Ascending aorta (tissue), 2 donors: ENCODE measurements at regions not wholly inside any gene's neighbourhood (a gene's known extent, or its start where the extent isn't known, plus 50 kb on each side); places are given as distances from the start of the nearest gene placed in this dataset.

ENCODE experiments used
- DNase-seq, 2 donors: peaks; one replicate each; pipeline ENCODE4 v3.0.0-alpha.2; 2019; ENCODE audit warnings: low spot score in 2 of 2
- H3K27ac ChIP-seq, 2 donors: fragments of 200-600 bp; sonication (generic); one replicate each; pipeline ENCODE4 v1.5.1; 2016 to 2017; ENCODE audit warnings: mild to moderate bottlenecking in 1 of 2
- H3K27me3 ChIP-seq: fragments of 200-600 bp; sonication (generic); one replicate; pipeline ENCODE4 v1.5.1; 2017
- H3K36me3 ChIP-seq, 2 donors: fragments of 200-600 bp; sonication (generic); one replicate each; pipeline ENCODE4 v1.5.1; 2016
- H3K4me1 ChIP-seq, 2 donors: fragments of 200-600 bp; sonication (generic); one replicate each; pipeline ENCODE4 v1.5.1; 2016 to 2017; ENCODE audit warnings: mild to moderate bottlenecking in 1 of 2
- H3K4me3 ChIP-seq, 2 donors: fragments of 200-600 bp; sonication (generic); one replicate each; pipeline ENCODE4 v1.5.1; 2016 to 2017; ENCODE audit warnings: mild to moderate bottlenecking in 1 of 2
- H3K9me3 ChIP-seq, 2 donors: fragments of 200-600 bp; sonication (generic); one replicate each; pipeline ENCODE4 v1.5.1; 2016
- intact Hi-C: fragments of 100-400 bp; cut with DNase I; formaldehyde crosslinking; loops from one replicate; pipeline ENCODE4 v1.15.1; 2023
- TF ChIP-seq, protein P1 (sequence below), 3 experiments: fragments of 200-600 bp in 2 of 3; fragments of 450-650 bp in 1 of 3; sonication (generic) in 2 of 3; IDR thresholded peaks; one replicate each; pipeline ENCODE4 v1.5.1; 2016 to 2019; ENCODE audit warnings: antibody characterized with exemption in 3 of 3, mild to moderate bottlenecking in 1 of 3, moderate library complexity in 1 of 3

DNA sequence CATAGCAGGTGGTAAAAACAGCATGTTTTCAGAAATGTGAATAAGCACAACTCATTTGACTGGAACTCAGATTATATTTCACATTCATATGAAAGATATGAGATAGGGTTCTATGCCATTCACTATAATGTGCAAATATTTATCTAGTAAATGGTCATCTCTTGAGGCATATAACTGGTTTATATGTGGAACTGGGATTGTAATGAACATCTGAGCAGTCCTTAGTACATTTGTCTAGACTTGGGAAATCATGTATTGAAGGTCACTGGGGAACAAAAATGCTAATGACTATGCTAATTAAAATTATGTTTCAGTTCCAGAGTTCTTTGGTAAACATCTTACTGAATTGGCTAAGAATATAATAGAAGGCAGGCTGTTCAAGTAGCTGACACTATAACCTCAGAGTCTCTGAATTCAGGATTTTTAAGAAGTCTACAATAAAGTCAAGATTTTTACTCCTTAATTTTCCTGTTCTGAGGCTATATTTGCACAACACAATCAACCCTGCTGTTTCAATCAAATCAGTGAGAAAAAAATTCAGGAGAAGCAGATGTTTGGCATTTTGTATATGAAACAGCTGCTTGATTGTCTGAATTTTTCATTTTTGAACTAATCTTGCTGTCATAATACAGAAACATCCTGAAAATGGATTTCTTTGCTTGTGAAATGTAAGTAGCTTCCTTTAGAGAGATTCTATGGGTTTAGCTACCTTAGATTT, 244.8 kb upstream of the RGS18 start:
- H3K9me3 ChIP-seq, result no peaks in the 10 kb centered on the region
- intact Hi-C loops, result no loop called here
- no peaks in the 10 kb centered on the region for H3K27me3 ChIP-seq
- TF ChIP-seq, protein P1, sequence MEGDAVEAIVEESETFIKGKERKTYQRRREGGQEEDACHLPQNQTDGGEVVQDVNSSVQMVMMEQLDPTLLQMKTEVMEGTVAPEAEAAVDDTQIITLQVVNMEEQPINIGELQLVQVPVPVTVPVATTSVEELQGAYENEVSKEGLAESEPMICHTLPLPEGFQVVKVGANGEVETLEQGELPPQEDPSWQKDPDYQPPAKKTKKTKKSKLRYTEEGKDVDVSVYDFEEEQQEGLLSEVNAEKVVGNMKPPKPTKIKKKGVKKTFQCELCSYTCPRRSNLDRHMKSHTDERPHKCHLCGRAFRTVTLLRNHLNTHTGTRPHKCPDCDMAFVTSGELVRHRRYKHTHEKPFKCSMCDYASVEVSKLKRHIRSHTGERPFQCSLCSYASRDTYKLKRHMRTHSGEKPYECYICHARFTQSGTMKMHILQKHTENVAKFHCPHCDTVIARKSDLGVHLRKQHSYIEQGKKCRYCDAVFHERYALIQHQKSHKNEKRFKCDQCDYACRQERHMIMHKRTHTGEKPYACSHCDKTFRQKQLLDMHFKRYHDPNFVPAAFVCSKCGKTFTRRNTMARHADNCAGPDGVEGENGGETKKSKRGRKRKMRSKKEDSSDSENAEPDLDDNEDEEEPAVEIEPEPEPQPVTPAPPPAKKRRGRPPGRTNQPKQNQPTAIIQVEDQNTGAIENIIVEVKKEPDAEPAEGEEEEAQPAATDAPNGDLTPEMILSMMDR (IDR thresholded peaks at IDR 0.05), result no peak
- DNase-seq, result no peak
- no peaks in the 10 kb centered on the region for H3K4me1 ChIP-seq
- H3K36me3 ChIP-seq, result no peaks in the 10 kb centered on the region
- H3K27ac ChIP-seq, result no peak overlapping the region
- H3K4me3 ChIP-seq, result no peak overlapping the region

DNA sequence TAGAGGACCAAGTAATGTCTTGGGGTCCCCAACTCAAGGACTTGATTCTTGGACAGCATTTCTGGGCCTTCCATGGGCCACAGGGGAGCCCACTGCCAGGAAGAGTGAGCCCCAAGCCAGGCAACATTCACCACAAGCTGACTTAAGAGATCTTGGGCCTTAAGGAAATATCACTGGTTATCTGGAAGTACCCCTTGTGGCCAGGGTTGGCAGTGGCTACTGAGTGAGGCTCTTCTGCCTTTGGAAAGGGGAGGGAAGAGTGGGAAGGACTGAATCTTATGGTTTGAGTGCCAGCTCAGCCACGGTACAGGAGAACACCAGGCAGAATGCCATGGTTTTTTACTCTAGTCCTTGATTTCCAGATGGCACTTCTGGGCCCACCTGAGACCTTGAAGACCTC, 228.9 kb upstream of the RGS18 start:
- no peaks in the 10 kb centered on the region for H3K4me1 ChIP-seq
- no peaks in the 10 kb centered on the region for H3K36me3 ChIP-seq
- no peaks in the 10 kb centered on the region for H3K27me3 ChIP-seq
- intact Hi-C loops, result no loop called here
- no peak overlapping the region for H3K27ac ChIP-seq
- no peak overlapping the region for H3K4me3 ChIP-seq
- no peak for DNase-seq
- no peaks in the 10 kb centered on the region for H3K9me3 ChIP-seq
- TF ChIP-seq, protein P1 (IDR thresholded peaks at IDR 0.05), result no peak

DNA sequence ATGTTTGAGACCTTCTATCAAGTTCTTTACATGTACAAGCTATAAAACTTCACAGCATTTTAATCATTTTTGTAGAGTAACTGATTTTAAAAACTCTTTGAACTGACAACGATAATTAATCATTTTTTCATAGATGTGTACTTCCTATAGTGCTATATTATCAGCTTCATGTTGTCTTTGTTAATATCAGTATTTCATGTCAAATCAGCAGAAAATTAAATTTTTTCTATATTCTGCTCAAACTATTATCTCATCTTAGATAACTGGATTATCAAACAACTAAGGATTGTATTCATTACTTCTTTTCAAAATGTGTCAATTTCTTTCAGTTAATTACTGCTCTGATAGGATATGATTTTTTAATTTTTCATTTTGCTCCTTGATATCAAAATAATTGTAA, 214.6 kb upstream of the RGS18 start:
- intact Hi-C loops, result no loop called here
- Histone ChIP-seq H3K36me3 (no peaks in the 10 kb centered on the region), H3K4me1 (no peaks in the 10 kb centered on the region), H3K27me3 (no peaks in the 10 kb centered on the region), H3K9me3 (no peaks in the 10 kb centered on the region), H3K4me3 (no peak overlapping the region), H3K27ac (no peak overlapping the region)
- DNase-seq, result no peak
- TF ChIP-seq, protein P1 (IDR thresholded peaks at IDR 0.05), result no peak

DNA sequence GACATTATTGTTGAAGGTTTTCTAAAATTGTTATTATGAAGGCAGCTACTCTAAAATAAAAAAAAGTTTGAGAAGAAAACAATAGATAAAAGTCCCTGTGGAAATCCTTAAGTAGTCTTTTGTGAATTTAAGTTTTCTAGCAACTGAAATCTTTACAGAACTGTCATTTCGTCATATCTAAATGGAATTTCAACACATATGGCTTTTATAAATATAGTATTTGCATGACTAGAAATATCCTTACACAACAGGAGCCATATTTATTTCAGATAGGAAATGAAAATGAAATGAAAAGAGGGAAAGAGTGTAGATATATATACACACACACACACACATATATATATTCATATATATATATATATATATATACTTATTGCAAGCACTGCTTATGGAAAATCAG, 204.7 kb upstream of the RGS18 start:
- Histone ChIP-seq H3K27me3 (no peaks in the 10 kb centered on the region), H3K27ac (no peak overlapping the region), H3K9me3 (no peaks in the 10 kb centered on the region), H3K4me1 (no peaks in the 10 kb centered on the region), H3K4me3 (no peak overlapping the region), H3K36me3 (no peaks in the 10 kb centered on the region)
- DNase-seq, result no peak
- TF ChIP-seq, protein P1 (IDR thresholded peaks at IDR 0.05), result no peak
- intact Hi-C loops, result no loop called here

DNA sequence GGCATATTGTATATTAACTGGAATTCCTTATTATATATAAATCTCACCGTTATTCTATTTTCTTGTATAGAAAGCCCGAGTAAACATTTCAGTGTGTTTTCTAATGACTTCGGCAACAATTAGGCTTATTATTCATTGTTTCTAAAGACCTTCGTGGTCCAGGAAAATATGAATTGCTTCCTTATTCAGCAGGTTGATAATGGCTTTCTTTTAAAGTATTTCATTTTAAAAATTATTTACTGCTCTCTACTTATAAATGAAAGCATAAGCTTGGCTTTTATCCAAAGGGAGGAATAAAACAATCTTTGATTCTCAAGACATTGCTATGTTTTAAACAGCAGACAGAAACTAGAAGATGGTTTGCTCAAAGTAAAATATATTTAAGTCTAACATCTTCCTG, 198.4 kb upstream of the RGS18 start:
- TF ChIP-seq, protein P1 (IDR thresholded peaks at IDR 0.05), result no peak
- H3K36me3 ChIP-seq, result no peaks in the 10 kb centered on the region
- no peaks in the 10 kb centered on the region for H3K27me3 ChIP-seq
- H3K27ac ChIP-seq, result no peak overlapping the region
- H3K4me1 ChIP-seq, result no peaks in the 10 kb centered on the region
- H3K9me3 ChIP-seq, result no peaks in the 10 kb centered on the region
- intact Hi-C loops, result no loop called here
- no peak for DNase-seq
- no peak overlapping the region for H3K4me3 ChIP-seq

DNA sequence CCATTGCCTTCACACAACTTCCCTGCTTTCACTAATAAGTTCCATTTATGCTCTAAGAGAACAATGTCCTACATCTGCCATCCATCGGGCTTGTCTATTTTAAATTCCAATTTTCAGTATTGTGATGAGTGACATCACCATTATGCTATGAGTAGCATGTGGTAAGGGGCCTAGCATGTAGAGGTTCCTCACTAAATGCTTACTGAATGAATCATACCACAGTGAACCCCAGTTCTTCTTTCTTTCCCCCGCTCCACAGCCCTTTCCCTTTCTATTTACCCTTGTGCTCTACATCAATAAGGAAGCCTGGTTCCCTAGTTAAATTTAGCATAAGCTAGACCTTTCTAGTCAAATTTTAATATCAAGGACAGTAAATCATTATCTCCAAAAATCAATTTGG, 195.0 kb upstream of the RGS18 start:
- no peak overlapping the region for H3K27ac ChIP-seq
- H3K4me1 ChIP-seq, result no peaks in the 10 kb centered on the region
- no peaks in the 10 kb centered on the region for H3K36me3 ChIP-seq
- intact Hi-C loops, result no loop called here
- H3K4me3 ChIP-seq, result no peak overlapping the region
- TF ChIP-seq, protein P1 (IDR thresholded peaks at IDR 0.05), result no peak
- H3K9me3 ChIP-seq, result no peaks in the 10 kb centered on the region
- H3K27me3 ChIP-seq, result no peaks in the 10 kb centered on the region
- no peak for DNase-seq
